Sigmoid colon (tissue), 4 donors: ENCODE measurements at regions not wholly inside any gene's neighbourhood (a gene's known extent, or its start where the extent isn't known, plus 50 kb on each side); places are given as distances from the start of the nearest gene placed in this dataset.
"Not testable (repeated sequence)": the region's sequence is repeated elsewhere in the genome, so short reads cannot be mapped to it uniquely, and the experiment has no call there.

Experiments
- POLR2A ChIP-seq, 2 donors: fragments of 450-650 bp; IDR thresholded peaks; one replicate each; pipeline ENCODE4 v1.6.1; 2016; ENCODE audit warnings: antibody characterized with exemption in 2 of 2, mild to moderate bottlenecking in 2 of 2, moderate library complexity in 2 of 2
- POLR2AphosphoS5 ChIP-seq, 4 donors: sonication (generic); formaldehyde crosslinking; IDR thresholded peaks; one replicate each; pipeline ENCODE4 v1.6.1; 2017; ENCODE audit warnings: antibody characterized with exemption in 4 of 4
- TF ChIP-seq, protein P1 (sequence below), 4 experiments: fragments of 450-650 bp in 3 of 4; fragments of 200-600 bp in 1 of 4; IDR thresholded peaks; one replicate each; pipeline ENCODE4 v1.5.1; 2016 to 2019; ENCODE audit warnings: antibody characterized with exemption in 4 of 4, mild to moderate bottlenecking in 3 of 4, moderate library complexity in 2 of 4

GRCh38 chr16:88156640-88157283 is 205.5 kb downstream of the BANP start:
- TF ChIP-seq, protein P1, sequence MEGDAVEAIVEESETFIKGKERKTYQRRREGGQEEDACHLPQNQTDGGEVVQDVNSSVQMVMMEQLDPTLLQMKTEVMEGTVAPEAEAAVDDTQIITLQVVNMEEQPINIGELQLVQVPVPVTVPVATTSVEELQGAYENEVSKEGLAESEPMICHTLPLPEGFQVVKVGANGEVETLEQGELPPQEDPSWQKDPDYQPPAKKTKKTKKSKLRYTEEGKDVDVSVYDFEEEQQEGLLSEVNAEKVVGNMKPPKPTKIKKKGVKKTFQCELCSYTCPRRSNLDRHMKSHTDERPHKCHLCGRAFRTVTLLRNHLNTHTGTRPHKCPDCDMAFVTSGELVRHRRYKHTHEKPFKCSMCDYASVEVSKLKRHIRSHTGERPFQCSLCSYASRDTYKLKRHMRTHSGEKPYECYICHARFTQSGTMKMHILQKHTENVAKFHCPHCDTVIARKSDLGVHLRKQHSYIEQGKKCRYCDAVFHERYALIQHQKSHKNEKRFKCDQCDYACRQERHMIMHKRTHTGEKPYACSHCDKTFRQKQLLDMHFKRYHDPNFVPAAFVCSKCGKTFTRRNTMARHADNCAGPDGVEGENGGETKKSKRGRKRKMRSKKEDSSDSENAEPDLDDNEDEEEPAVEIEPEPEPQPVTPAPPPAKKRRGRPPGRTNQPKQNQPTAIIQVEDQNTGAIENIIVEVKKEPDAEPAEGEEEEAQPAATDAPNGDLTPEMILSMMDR (IDR thresholded peaks at IDR 0.05) = not testable (repeated sequence)
- not testable (repeated sequence) for TF ChIP-seq POLR2A, POLR2AphosphoS5 (IDR thresholded peaks at IDR 0.05)
